Forelimb muscle (tissue), 1 donor: ENCODE measurements at regions not wholly inside any gene's neighbourhood (a gene's known extent, or its start where the extent isn't known, plus 50 kb on each side); places are given as distances from the start of the nearest gene placed in this dataset.
"Not testable (repeated sequence)": the region's sequence is repeated elsewhere in the genome, so short reads cannot be mapped to it uniquely, and the experiment has no call there.

Source experiments
- DNase-seq: peaks from one replicate; pipeline ENCODE4 v3.0.0-alpha.2; 2013; ENCODE audit warnings: low read depth

GRCh38 chr20:22734946-22735647 lies 150.7 kb upstream of the FOXA2 start:
- not testable (repeated sequence) for DNase-seq

DNA sequence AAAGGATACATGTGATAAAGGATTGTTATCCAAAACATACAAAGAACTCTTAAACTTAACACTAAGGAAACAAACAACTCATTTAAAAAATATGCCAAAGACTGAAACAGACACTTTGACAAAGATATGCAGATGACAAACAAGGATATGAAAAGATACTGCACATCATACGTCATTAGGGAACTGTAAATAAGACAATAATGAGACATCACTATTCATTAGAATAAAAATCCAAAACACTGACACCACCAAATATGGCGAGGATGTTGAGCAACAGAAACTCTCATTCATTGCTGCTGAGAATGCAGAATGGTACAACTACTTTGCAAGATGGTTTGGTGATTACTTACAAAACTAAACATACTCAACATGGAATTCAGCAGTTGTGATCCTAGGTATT lies 156.5 kb upstream of the FOXA2 start:
- DNase-seq = no peak

DNA sequence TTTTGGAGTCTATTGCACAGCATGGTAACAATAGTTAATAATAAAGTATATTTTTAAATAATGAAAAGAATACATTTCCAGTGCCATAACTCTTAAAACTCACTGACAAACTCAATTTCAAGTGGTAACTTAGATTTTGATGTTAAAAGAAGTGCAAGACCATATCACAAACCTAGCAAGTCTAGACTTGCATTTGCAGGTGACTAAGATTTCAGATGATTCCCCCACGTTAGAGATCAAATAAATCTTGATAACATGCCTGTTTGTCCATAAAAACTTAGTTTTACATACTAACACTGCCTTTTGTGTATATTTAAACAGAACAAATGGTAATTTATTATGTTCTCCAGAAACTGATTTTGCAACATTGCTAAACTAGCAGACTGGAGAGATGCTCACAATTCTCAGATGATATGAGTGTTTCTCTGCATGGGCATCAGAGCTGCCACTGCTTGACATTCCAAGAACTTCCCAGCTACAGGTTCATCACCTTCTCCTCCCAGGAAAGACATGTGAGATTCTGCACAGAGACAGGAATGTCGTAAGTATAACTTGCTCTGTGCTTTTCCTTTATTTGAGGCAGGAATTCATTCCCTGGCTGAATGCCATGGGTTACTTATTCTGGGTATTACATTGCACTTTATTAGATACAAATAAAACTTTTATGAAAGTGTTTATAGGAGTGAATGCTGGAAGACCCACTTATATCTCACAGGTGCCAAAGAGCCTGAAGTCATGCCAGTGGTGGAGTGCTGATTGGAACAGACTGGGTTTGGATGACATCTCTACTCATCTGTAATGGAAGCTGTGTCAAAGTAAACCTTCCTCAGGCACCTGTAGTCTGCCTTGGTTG lies 160.2 kb upstream of the FOXA2 start:
- DNase-seq = no peak

- no peak for DNase-seq
These were observed 160.8 kb upstream of the FOXA2 start for GRCh38 chr20:22745194-22745500.

GRCh38 chr20:22746957-22747356 lies 162.6 kb upstream of the FOXA2 start:
- no peak for DNase-seq

- DNase-seq = no peak
These were observed 168.0 kb upstream of the FOXA2 start for GRCh38 chr20:22752324-22752723.

GRCh38 chr20:22757424-22758183 lies 173.2 kb upstream of the FOXA2 start:
- no peak for DNase-seq

DNA sequence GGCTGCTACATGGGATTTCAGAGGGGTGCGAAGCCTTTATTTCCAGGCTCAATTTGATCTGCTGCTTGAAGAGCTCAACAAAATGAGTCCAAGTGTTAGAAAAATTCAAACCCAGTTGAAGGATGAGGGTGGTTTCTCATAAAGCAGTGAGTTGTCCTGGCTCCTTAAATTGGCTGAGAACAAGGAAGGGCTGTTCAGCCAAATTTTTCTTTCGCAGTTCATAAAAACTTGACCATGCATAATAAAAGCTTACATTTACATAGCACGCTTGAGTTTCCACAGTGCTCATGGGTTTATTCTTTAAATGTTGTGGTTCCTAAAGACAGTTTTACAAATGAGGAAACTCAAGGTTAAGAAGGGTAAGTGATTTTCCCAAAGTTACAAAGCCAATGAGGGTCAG lies 174.4 kb upstream of the FOXA2 start:
- DNase-seq = no peak

DNA sequence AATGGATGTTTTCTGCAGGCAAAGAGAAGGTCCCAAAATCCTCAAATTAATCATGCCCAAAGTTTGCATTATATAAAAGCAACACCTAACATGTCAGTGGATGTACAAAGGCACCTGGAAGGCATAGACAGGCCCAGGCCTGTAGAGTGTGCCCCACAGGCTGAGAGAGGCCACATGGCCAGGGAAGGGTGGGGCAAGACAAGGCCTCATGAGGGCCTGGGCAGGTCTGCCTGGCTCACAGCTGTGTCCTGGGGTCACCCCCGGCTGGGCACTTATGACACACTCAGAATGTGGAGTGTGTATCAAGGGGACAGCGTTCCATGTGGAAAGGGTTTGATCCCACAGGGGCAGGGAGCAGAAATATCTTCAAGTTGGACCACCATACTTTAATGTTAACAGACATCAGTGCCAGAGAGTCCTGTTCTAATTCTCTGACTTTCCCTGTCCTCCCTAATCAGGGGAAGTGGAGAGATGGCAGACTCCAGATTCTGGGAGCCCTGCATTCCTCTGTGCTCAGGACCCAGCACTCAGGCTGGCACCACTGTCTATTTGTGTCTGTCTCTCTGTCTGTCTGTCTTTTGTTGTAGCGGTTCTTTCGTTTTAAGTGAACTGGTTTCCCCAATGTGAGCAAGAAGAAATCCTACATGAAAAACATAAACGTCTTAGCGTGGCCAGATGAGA lies 178.3 kb upstream of the FOXA2 start:
- no peak for DNase-seq

DNA sequence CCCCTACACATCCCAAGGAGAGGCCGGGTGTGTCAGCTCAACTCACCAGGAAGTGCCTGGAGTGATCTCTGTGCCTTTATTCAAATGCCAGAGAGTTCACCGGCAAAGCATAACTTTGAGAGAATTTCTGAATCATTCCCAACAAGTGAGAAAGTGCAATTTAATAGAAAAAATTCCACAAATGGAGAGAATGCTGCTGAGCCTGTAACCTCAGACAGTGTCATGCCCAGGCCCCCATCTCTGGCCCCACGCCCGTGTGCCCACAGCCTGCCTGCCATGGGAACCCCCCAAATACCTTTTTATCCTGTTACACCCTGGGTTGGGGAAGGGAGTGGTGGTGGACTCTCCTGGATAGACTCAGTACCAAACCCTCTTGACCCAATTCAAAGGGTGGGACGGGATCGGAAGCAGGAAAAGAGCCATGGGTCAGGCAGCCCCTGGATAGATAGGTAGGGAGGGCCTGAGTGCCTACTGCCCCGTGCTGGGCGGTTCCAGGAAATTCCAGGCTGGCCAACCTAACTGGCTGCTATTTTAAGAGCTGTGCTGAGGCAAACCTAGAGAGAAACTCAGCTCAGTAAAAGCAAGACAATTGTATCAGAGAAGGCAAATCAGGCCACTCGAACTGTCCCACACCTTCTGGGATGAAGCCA lies 179.0 kb upstream of the FOXA2 start:
- no peak for DNase-seq

- no peak for DNase-seq
These were observed 184.2 kb upstream of the FOXA2 start for GRCh38 chr20:22768266-22769178.

DNA sequence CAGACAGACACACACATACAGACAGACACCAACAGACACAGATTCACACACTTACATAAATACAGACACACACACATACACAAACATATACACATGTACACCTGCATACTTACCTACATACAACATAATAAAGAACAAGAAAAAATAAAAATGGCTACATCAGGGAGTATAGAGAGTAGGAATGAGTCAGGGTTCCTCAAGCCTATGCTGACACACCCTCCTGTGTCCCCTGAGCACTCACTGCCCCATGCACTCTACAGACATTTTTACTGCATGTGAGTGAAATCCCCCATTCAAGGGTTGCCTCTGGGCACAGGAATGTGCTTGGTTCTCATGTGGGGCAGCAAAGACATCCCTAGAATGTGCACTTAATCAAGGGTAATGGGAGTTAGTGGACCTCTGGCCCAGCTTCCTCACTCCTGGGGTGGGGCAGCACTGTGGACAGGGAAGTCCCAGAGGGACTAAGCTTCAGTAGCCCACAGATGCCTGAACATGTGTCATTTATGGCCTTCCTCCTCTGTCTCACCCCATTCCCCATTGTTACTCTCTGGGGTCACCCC lies 185.9 kb upstream of the FOXA2 start:
- DNase-seq = no peak

DNA sequence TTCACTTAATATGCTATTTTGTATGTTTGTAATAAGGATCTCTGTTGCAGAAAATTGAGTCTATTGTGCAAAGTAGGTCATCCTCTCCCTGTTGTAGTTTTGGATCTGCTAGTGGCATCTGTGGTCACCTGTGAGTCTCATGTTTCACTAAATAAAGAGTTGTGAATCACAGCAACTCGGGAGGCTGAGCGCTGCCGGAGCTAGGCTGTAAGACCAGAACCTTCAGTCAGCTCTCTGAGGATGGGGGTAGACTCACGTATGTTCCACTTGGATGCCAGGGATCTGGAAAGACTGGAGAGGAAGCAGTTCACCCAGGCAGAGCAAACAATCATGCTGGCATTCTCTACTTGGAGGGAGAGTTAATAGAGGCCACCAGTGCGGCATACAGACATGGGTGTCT lies 187.3 kb upstream of the FOXA2 start:
- no peak for DNase-seq

DNA sequence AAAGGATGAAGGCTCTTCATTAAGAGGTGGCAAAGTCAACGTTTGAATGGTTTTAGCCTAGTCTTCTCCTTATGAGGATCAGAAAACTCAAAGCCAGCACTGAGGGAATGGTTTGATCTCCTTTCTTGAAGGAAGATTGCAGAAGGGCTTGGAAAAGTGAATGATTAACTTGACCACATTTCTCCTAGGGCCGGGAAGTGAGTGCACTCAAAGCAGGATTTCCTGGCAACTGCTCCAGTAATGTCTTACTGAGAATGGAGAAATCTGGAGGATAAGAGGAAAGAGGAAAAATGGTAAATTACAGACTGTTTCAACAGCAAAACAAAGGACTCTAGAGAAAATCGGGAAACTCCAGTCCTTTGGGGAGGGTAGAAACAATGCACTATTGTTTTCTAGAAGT lies 189.0 kb upstream of the FOXA2 start:
- no peak for DNase-seq

DNA sequence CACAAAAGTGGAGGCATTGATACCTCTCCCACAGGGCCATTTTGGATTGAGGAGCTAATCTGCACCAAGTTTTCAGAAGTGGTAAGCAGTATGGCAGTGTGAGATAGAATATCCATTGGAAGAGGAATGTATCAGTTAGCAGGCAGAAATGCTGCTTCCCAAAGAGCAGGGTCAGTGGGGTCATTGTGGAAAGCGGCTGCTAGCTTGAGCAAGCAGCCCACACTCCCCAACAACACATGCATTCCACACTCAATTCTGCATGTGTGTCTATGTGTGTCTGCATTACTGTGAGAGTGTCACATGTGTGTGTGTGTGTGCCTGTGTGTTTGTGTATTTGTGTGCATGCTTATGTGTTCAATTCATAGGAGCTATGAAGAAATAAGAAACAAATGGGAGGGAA lies 190.9 kb upstream of the FOXA2 start:
- no peak for DNase-seq

GRCh38 chr20:22775671-22776139 lies 191.3 kb upstream of the FOXA2 start:
- no peak for DNase-seq

GRCh38 chr20:22776369-22776768 lies 192.0 kb upstream of the FOXA2 start:
- DNase-seq = no peak

DNA sequence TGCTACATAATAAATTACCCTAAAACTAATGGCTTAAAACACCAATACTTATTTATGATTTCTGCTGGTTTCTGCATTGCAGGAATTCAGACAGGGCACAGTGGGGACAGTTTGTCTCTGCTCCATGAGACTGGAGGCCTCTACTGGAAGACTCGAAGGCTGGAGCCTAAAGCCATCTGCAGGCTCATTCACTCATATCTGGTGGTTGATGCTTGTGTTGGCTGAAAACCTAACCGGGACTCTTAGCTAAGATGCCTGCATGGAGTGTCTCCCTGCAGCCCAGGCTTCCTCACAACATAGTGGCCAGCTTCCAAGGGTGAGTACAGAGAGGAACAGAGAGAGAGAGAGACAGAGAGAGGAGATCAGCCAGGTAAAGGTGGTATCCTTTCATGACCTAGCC lies 195.5 kb upstream of the FOXA2 start:
- no peak for DNase-seq

DNA sequence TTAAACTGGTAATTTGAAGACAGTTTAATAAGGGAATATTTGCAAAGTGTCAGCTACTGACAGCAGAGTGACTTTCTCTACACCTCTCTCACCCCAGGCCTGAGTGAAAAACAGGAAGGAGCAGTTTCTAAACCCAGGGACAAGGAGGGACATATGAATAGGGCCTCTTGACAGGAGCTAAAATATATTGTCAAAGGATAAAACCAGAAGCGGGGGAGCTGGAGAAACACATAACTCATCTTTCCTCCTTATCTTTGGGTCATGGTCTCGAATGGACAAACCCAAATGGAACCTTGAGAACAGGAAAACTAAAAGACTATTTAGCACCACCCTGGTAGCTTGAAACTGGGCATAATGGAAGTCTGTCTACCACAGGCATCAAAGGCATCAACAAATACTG lies 197.5 kb upstream of the FOXA2 start:
- no peak for DNase-seq

DNA sequence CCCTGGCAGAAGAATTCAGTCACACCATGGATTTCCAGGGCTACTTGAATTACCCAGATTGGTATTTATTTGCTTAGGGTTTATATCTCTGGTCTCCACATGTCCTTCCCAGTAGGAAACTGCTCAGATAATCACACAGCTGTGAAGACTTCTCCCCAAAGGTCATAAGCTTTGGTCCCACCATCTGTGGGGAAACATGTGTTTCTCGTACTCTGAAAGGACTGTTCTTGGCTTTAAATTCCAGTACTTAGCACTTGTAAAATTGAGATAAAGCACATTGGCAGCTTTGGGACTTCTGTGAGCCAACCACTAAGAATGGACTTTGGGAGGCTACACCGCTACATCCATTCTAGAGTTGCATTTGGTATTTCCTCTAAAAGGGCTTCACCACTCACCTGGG lies 205.3 kb upstream of the FOXA2 start:
- DNase-seq = no peak
